Panc1 (cell line): ENCODE measurements at regions not wholly inside any gene's neighbourhood (a gene's known extent, or its start where the extent isn't known, plus 50 kb on each side); places are given as distances from the start of the nearest gene placed in this dataset.

Experiments
- CTCF ChIP-seq: fragments of 450-650 bp; IDR thresholded peaks from 2 replicates; pipeline ENCODE4 v1.5.1; 2017; ENCODE audit warnings: mild to moderate bottlenecking
- POLR2AphosphoS5 ChIP-seq: IDR thresholded peaks from 2 replicates; pipeline ENCODE4 v1.6.1; 2012; ENCODE audit warnings: mild to moderate bottlenecking, low read depth, low read length, moderate library complexity

DNA sequence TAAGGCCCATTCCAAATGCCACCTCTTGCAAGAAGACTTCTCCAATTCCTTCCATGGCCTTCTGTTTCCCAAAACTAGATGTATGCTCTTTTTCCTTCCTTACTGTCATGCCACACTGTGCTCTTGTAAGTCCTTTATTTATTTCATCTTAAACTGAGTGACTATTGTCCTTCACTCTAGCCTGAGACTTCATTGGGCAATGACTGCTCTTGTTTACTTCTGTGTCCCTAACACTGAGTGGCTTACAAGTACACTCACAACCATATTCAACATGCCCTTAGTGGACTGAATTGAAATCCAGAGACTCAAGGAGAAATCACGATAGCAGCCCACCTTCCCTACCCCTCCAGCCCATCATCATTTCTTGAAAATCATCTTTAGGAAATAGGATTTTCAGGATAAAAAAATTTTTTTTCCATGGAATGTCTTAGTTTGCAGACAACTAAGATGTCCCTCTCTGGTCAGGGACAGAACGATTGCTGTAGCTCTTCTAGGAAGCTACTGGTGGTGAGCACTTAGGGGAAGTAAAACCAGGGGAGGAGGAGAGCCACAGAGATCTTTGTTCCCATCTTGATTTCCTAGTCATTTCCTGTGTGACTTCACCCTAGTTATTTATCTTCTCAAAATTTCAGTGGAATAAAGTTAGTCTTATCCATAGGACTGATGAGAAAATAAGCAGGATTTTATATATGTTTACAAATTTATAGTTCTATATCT, 80.7 kb downstream of the CYRIA start:
- no peak for TF ChIP-seq CTCF
- TF ChIP-seq POLR2AphosphoS5, result no peak
